Epithelial cell of proximal tubule (primary cell): ENCODE measurements at regions not wholly inside any gene's neighbourhood (a gene's known extent, or its start where the extent isn't known, plus 50 kb on each side); places are given as distances from the start of the nearest gene placed in this dataset.
"Not testable (repeated sequence)": the region's sequence is repeated elsewhere in the genome, so short reads cannot be mapped to it uniquely, and the experiment has no call there.

Experiments used
- DNase-seq: peaks from one replicate; pipeline ENCODE4 v3.0.0-alpha.2; 2011; ENCODE audit warnings: low read depth
- H3K4me3 ChIP-seq: 2 replicates; pipeline ENCODE4 v1.5.1; 2011; ENCODE audit warnings: low read depth, mild to moderate bottlenecking, low read length
- TF ChIP-seq, protein P1 (sequence below): conservative IDR thresholded peaks from 2 replicates; pipeline ENCODE4 v1.5.1; 2012; ENCODE audit warnings: low read depth, mild to moderate bottlenecking, low read length

DNA sequence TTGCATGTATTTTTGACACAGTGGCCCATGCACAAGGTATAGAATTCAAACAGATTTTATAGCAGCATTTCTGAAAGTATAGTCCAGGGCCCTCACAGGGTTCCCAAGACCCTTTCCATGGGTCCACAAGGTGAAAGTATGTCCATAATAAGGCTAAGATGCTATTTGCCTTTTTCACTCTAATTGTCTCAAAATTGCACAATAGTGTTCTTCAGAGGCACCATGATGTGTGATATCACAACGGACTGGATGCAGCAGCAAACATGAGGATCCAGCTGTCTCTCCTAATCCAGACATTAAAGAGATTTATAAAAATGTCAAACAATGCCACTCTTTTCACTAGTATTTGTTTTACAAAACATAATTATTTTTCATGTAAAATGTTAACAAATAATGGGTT lies 88.8 kb upstream of the PRDX6 start:
- TF ChIP-seq, protein P1, sequence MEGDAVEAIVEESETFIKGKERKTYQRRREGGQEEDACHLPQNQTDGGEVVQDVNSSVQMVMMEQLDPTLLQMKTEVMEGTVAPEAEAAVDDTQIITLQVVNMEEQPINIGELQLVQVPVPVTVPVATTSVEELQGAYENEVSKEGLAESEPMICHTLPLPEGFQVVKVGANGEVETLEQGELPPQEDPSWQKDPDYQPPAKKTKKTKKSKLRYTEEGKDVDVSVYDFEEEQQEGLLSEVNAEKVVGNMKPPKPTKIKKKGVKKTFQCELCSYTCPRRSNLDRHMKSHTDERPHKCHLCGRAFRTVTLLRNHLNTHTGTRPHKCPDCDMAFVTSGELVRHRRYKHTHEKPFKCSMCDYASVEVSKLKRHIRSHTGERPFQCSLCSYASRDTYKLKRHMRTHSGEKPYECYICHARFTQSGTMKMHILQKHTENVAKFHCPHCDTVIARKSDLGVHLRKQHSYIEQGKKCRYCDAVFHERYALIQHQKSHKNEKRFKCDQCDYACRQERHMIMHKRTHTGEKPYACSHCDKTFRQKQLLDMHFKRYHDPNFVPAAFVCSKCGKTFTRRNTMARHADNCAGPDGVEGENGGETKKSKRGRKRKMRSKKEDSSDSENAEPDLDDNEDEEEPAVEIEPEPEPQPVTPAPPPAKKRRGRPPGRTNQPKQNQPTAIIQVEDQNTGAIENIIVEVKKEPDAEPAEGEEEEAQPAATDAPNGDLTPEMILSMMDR, result no peak
- no peak for DNase-seq
- H3K4me3 ChIP-seq, result no peak overlapping the region

DNA sequence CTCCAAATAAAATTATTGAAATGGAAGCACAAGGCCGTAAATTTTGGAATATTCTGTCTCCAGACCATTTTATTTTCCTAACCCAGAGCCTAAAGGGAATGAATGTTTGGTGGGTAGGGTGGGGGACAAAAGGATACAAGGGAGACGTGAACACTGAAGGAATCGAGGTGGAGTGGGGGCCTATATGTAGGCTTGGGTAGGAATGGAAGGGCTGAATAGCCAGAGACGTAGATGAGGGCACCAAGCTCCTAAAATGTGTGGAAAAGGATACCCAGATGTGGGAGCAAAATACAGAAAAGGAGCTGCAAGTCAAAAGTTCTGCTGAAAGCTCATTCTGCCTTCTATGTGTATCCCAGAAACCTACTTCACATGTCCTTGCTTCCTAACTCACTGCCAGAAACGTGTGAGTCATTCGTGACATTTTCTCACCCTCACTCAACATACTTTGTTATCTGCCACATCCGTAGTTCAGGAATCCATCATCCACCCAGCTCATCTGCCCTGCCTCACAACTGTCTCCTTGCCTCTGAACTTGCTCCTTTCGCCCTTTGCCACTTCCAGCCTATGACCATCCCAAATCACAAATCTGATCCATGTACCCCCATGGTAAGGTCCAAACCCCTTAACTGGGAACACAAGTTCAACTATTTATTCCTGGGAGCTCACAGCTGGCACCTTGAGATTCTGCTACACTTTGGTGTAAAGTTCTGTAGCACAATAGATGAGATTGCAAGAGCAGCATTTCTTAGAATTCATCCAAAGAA lies 84.1 kb upstream of the PRDX6 start:
- DNase-seq, result peak; percentile 25
- no peak overlapping the region for H3K4me3 ChIP-seq
- TF ChIP-seq, protein P1, result no peak

DNA sequence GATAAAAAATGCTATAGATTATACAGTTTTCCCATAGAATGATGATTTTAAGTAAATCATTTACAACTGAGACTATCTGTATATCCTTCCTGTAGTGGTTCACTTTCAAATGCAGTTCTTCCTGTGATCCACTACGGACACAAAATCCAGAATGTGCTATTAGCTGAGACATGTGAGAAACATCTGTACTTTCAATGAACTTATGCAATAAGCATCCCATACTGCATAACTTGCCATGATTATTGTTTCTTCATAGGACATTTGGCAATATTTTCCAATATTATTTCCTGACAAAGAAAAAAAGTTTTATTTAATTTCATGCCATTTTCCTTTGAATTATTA lies 83.5 kb upstream of the PRDX6 start:
- H3K4me3 ChIP-seq, result no peak overlapping the region
- TF ChIP-seq, protein P1, result no peak
- no peak for DNase-seq

DNA sequence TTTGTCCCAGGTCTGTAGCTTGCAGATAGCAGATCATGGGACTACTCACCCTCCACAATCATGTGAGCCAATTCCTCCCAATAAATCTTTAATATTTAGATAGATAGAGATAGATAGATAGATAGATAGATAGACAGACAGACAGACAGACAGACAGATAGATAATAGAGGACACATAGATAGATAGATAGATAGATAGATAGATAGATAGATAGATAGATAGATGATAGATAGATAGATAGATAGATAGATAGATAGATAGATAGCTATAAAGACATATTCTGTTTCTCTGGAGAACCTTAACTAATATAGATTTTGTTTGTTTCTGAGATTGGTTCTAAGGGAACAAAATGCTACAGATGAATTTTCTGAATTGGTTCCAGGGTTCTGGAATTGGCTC lies 82.3 kb upstream of the PRDX6 start:
- H3K4me3 ChIP-seq, result not testable (repeated sequence)

DNA sequence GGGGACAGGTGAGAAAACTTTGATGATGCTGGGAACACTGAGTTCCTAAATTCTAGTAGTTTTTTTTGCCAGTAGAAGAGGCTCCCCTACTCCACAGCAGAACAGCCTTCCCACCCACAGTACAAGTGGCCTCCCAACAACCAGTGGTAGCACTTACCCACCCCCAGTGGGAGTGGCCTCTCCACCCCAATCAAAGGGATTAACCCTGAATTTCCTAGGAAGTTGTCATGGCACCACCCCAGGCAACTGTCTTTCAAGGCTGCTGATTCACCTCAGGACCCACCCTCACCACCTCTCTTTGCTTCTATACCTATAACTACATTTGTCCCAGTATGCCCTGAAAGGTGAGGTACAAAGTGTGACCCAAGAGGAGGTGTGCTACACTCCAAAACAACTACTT lies 81.4 kb upstream of the PRDX6 start:
- no peak overlapping the region for H3K4me3 ChIP-seq
- TF ChIP-seq, protein P1, result no peak
- no peak for DNase-seq

More for the DNA sequence above, 82.3 kb upstream of the PRDX6 start:
- DNase-seq, result not testable (repeated sequence)

DNA sequence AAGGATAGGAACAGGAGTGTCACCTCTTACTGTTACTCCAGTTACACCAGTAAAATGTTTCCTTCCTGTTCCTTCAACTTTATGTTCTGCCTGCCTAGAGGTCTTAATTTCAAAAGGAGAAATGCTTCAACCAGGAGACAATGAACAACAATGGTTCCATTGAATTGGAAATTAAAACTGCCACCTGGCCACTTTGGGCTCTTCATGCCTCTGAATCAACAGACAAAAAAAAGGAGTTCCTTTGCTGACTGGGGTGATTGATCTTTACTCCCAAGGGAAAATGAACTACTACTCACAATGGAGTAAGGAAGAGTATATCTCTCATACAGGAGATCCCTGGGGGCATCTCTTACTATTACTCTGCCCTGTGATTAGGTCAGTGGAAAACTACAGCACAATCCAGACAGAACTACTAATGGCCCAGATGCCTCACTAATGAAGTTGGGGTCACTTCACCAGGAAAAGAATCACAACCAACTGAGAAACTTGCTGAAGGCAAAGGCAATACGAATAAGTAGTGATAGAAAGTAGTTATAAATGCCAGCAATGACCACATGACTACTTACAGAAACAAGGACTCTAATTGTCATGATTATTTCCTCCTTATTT lies 76.6 kb upstream of the PRDX6 start:
- TF ChIP-seq, protein P1, result no peak
- DNase-seq, result no peak
- H3K4me3 ChIP-seq, result no peak overlapping the region

DNA sequence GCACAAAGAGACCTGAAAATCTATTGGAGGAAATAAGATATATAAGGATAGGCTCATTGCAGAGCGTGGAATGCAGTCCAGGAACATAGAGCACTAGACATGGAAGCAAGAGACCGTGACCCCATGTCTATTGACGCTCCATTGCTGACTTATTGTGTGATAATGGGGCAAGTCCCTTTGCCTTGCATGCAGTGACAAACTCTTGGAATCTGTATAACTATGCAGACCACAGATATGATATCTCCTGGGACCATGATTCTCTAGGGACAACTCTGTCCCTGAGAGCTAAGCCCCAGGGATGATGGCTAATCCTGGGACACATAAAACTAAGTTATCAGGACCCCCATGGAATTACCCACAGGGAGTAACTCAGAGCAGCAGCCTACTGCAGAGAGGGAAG lies 73.1 kb upstream of the PRDX6 start:
- H3K4me3 ChIP-seq, result no peak overlapping the region
- no peak for DNase-seq
- TF ChIP-seq, protein P1, result no peak
